NCI-H526 (cell line): ENCODE measurements at regions not wholly inside any gene's neighbourhood (a gene's known extent, or its start where the extent isn't known, plus 50 kb on each side); places are given as distances from the start of the nearest gene placed in this dataset.
A peak's percentile ranks its signal among the peaks of the same experiment; 100 is the strongest.

Source experiments
- DNase-seq, 2 experiments: peaks; one replicate each; lab custom pipeline; 2025; lab: John Stamatoyannopoulos, UW

DNA sequence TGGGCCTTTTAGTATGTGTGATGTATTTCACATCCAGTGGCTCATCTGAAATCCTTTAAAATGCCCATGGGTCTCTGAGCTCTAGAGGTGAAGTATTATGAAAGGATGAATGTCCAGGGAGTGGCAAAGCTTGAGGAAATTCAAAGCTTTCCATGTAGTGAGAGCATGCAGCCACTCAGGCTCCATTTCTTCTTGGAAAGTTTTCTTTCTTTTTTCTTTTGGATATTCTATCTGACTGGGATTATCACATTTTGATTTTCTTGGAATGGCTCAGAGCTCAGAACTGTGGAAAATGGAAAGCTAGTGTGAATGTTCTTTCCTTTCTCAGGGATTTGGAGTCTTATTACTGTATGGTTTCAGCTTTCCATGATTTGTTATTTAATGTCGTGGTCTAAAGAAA lies 397.4 kb downstream of the CD109 start:
- no peak for DNase-seq

DNA sequence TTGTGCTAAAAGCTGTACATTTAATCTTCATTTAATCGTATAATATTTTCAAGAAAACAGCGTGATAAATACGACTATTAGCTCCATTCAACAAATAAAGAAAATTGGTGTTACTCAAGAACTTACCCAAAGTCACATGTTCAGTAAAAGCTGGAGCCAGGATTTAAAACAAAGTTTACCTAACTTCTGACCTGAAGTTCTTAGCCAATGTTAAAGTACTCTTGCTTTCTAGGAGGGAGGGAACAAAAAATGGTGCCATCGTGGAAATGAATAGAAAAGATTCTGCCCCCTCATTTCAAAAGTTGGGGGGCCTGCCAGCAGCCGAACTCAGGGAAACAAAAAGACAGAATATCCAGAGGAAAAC lies 395.8 kb downstream of the CD109 start:
- no peak for DNase-seq

DNA sequence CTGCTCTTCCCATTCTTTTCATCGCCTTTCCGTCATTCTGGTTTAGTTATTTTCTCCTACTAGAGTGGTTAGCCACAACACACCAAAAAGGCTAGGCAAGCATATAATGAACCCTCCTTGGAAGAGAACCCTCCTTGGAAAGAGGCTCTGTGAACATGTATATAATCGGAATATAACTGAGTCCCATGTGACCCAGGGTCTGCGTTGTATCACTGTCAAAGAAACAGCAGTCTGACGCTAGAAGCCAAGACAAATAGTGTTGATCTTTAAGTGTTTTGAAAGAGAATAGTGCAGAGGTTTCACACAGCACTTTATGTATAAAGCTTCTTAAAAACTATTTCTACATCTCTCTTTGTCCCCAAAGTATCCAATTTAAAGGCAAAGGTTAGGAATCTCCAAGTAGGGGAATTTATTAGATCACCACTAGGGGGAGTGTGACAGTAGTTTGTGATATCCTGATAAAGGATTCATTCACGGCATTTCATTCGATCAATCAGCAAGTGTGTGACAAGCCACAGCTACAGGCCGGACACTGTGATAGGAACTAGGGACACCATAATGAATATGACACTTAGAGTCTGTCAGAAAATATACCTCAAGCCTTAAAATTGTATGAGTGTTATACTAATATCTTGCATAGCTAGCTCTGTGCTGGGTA lies 395.3 kb downstream of the CD109 start:
- DNase-seq = peak in 1 of 2 experiments; percentile 71

DNA sequence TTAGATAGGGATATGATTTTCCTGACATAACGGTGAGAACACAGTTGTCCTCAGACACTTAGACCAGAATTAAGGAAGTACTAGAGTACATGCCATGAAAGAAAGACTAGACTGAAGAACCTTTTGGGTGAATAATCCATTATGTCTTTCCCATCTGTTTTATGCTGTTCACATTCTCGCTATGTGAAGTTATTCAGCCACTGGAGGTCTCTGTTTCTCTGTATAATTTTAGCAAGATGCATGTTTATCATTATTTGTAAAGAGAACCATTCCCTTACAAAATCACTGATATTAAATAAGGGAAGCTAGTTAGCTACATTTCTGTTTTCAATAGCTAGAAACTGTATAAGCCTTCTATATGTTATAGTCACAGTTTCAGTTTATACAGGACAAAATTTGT lies 391.9 kb downstream of the CD109 start:
- DNase-seq = peak in 1 of 2 experiments; percentile 17

DNA sequence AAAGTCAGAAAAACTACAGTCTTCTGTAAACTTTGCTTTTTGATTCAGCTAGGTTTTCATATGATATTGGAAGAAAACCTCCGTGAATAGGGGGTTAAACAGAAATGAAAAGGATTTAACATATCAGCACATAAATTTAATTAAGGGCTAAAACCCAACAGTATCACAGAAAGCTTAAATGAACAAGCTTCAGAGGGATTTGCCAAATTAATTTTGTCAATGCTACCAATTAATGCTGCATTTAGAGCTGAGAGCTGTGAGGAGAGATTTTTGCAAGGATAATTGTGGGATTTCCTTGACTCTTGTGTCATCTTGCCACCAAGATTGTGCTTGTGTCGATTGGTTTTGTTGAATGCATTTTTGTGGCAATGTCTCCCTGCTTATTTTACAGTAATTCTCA lies 379.9 kb downstream of the CD109 start:
- DNase-seq = no peak

DNA sequence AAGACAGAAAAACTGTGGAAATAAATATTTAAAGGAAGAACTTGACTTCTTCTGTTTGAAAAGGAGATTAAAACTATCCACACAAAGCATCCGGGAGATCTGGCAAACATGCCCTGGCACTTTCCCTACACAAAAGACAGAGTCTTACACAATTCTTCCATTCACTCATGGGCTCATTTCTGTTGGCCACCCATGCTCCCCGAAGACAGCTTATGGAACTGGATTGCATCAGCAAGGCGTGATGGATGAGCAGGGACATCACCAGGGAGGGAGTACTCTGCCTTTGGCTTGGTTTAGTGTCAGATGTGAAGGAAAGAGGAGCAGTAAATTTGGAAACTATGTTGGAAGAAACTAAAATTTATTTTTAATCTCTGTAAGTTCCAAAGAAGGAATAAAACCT lies 379.3 kb downstream of the CD109 start:
- DNase-seq = no peak

DNA sequence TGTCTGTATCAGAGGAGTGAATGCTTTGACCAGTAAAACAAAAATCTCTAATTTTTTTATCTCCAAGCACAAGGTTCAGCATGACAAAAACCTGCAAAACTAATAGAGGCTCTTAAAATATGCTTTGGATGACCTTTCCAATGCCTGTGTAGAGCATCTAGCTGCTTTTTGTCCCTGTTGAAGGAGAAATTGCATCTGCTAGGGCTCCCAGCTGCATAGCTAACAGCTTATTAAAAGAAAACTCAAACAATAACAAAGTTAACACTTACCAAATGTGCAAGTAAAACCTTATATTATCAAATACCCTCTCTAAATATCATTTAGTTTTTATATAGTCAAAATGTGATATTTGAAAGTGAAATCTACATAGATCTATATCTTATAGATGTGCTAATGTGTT lies 378.6 kb downstream of the CD109 start:
- no peak for DNase-seq

DNA sequence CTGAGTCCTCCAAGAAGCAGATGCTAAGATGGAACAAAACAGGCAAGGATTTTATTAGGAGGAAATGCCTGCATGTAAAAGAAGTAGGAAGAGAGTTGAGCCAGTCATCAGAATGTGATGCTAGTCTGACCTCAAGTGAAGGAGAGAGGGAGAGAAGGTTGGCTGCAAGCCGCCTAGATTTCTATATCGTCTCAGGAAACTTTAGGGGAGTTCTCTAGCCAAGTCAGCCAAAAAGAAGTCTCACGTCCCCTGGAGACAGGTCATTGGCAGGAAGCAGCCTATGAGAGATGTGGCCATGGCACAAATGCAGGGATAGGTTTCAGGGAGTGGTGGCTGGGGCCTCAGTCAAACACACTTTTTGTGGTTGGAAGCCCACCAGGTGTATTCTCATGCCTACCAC lies 378.0 kb downstream of the CD109 start:
- no peak for DNase-seq

DNA sequence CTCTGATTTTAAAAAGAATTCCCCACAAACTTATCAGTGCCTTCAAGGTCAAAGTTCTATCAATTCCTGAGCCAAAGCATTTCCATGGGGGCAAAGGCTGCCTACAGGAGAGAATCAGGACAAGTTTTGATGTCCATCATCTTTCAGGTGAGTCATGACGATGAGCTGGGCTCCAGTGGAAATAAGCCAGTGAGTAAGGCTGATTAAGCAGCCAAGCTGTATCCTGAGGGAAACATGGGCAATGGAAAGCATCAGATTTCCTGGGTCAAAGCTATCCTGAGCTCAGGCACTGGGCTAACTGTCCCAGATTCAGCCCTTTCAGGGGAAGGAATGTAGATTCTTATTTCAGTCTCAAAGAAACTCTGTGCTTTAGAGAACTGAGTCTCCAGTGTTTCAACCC lies 377.4 kb downstream of the CD109 start:
- no peak for DNase-seq

DNA sequence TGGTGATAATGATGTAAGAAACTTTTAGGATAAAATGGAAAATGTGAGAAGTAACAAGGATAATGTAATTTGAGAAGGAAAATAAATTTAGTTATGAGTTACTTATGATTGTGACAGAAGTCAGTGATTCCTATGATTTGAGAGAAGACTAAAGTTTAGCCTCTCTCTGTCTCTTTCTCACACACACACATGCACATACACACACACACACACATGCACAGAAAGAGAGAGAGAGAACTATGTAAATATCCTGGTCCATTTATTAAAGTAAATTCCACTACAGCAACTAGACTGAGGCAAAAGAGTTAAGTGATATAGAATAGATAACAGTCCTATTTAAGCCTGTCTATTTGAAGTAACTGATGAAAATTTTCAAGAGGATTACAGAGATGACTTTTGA lies 375.2 kb downstream of the CD109 start:
- no peak for DNase-seq

DNA sequence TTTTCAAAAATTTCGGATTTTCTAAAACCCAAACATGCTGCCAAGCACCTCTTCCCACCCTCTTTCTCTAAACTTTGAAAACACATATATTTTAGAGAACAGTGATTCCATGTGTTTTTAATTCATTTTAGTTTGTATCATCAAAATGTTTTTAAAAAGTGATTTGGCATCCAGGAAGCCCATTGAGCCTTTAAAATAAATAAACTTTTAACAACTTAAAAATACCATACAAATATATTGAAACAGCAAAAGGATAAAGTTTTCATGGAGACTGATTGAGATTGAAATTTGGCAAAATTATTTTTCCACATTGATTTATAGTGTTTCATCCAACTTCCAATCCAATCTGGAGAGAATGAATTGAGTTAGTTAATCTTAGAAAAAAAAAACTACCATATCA lies 374.7 kb downstream of the CD109 start:
- DNase-seq = no peak

DNA sequence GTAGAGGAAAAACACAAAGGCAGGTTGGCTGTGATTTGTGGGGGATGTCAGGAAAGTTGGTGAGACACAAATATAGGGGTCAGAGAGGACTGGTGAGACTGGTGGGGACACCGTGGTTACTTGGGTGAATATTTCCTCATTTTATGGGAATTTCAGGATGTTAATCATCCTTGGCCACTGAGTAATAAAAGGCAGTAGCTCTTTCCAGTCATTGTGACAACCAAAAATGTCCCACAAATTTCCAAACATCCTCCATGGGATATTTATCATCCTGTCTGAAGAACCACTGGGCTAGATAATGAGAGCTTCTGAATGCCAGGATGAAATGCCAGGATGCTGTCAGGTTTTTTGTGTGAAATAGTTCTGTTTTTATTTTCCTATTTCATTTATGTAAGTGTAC lies 374.1 kb downstream of the CD109 start:
- no peak for DNase-seq

DNA sequence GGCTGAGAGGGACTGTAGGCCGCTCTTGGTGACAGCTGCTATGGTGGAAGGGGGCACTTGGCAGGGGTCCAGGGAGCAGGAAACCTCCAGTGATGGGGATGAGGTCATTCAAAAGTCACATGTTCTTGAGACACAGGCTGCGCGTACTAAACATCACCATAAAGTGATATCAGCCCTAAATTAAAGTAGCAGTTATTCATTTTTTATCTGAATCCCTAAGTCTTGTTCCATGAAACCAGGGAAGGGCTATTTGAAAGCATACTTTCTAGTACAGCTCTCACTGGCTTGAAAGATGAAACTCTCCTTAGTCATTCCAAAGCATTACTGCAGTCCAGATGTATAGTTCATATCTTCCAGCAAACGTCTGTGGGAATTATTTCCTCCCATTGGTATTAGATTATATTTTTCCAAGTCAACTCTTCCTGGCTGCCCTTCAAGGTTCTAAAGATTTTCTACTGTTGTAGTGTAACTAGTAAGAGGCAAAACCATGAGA lies 373.1 kb downstream of the CD109 start:
- DNase-seq = no peak

DNA sequence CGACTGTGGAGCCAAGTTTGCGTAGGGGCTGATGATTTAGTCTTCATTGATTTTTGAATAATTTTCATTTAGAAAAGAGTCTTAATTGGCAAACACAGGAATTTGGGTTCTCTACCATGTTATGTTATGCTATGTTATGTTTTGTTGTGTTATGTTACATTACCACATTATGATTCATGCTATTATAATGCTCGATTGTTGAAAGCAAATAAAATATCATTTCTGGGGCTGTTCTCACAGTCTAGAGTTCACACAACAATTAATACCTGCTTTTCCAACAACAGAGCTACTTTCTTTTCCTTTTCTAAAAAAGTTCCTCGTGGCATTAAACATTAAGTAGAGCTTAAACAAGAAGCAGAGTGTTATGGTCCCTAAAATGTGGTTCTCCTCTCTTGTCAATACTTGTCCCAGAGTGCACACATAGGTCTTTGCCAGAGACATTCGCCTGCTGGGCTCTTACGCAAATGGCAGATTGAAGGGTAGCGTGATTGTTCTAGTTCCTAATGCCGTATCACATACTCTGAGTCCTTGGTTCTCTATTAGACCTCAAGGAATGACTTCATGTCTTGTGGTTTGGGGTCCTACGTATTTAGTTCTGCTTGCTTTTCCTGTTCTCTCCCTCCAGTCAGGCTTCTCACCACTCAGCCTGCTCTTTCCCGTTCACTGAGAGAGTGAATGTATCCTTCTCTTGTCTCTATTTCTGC lies 370.3 kb downstream of the CD109 start:
- DNase-seq = no peak

DNA sequence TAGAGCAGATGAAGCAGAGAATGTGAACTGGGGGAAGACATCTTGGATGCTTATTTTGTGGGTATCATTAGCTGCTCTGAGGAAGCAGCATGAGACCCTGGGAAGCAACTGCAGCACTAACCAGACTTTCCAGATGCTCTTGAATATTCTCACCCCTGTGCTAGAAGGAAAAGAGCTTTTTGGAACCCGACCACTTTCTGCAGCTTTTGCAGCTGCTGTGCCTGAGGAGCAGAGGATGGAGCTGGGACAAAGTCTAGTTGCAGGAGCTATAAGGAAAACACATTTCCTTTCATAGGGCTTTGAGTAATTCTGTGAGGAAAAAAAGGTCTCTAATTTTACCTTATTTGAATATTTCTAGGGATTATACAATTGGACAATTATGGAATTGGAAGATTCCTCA lies 369.7 kb downstream of the CD109 start:
- no peak for DNase-seq

DNA sequence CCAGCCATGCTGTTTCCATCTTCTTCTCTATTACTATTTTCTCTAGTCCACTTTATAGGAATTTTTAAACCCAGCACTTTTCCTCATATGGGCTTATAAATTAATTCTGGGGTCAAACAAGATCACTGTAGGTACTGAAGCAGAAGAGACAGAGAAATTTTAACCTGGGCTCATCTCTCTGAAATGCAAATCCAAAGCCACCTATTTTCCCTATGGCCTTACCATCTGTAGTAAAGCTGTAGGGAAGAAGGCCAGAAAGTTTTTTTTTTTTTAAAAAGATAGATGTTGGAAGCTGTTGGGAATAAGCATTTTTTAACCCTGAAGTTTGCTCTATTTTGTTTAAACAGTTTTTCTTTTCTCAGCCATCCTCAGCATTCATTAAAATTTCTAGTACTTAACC lies 367.4 kb downstream of the CD109 start:
- peak in 1 of 2 experiments; percentile 18 for DNase-seq

DNA sequence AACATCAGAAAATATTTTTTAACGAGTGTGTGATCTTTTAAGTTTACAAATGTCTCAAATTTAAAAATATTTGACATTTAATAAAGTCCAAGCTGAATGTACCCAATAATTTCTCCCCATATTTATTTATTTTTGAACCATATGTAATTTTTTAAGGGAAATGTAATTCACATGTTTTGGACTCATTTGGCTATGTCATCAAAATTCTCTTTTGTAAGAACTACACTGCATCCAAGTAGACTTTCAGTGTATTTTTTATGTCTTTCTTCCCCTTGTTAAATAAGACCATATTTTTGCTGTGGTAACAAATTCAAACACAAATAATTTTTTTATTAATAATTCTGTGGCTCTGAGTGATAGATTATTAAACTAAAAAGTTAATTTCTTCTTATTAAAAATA lies 365.2 kb downstream of the CD109 start:
- DNase-seq = no peak

DNA sequence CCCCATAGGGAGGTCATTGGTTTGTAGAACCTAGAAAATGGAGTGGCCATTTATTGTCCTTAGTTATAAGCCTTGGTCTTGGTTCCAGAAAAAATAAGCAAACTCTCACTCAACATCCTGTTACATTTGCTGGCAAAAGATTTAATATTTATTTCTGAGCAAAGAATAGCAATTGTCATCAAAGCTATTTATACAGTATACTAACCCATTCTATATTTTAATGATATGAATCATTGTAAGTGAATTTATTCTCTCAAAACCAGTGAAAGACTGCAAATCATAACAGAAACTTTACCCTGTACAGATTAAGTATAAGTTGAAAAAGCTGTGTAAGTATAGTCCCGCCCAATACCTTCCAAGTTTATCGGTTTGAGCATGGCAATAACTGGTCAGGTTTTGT lies 364.4 kb downstream of the CD109 start:
- no peak for DNase-seq

DNA sequence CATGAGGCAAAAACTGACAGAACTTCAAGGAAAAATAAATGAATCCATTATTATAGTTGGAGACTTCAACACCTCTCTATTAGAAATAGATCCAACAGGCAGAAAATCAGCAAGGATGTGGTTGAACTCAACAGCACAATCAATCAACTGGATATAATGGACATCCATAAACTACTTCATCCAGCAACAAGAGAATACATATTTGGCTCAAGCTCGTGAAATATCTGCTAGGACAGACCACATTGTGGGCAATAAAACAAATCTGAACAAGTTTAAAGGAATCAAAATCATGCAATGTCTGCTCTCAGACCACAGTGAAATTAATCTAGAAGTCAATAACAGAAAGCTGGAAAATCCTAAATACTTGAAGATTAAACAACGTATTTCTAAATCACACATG lies 362.6 kb downstream of the CD109 start:
- no peak for DNase-seq

DNA sequence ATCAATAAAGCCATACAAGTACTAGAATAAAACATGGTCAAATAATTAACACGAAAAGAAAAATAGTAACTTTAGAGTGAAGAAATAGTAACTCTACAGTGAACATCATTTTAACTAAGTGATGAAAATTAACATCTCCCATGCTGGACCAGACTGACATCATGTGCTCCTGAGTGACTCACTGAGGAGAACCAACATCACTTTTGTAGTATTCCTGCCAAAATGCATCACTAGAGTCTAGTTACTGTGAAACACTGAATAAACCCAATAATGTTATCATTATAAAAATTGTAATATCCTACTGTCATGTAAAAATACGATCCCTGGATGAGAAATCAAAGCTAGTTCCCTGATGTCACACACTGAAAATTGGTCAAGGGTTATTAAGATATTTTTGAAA lies 361.3 kb downstream of the CD109 start:
- DNase-seq = no peak

DNA sequence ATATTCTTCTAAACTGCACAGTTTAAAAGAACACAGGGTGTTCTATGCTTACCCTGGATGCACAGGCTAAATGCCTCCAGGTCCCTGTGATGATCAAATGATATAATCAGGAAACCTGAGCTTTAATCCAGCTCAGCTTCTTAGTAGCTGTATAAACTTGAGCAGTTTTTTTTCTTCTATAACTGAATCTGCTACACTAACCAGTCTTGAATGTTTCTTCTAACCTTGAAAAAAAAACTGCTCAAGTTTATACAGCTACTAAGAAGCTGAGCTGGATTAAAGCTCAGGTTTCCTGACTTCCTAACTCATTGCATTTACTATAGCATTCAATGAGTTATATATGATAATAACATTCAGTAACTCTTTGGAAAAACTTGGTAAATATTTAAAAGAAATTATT lies 358.2 kb downstream of the CD109 start:
- no peak for DNase-seq

DNA sequence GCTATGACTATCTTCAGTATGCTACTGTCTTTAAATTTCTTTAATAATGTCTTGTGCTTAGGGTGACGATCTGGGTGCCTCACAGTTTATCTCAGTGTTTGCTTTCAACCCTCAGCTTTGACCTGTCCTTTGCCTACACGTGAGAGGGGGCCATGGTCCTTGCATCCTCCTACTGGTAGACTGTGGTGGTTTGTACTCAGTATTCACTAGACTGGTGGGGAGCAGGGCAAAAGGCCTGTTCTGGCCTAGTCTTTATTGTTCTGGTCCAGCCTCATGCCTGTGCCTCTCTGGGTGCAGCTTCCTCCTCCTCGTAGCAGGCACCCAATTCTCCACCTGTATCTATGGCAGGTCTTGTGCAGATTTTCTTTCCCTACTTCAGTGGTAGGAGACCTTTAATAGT lies 354.9 kb downstream of the CD109 start:
- DNase-seq = no peak

DNA sequence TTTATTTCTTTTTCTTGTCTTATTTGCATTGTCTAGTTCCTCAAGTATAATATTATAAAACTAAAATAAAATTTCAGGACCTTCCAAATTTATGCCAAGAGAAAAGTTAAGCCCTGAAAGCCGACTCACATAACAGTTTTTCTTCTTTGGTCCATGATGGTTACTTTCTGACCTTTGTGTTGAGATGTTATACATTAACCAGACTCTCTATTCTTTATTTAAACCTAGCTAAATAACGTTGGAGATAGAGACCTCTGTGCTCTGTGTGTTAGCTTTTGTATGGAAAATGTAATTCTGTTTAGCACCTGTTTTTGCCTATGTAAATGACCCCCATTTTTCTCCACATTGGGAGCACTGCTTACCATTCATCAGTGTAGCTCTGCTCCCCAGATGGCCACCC lies 352.4 kb downstream of the CD109 start:
- DNase-seq = no peak
